Spinal cord (tissue), 9 donors: ENCODE measurements at regions not wholly inside any gene's neighbourhood (a gene's known extent, or its start where the extent isn't known, plus 50 kb on each side); places are given as distances from the start of the nearest gene placed in this dataset.

ENCODE experiments used
- DNase-seq, 6 donors: peaks; one replicate each; pipeline versions ENCODE4 v3.0.0 to v3.0.0-alpha.2; 2013 to 2015; ENCODE audit warnings: low spot score in 6 of 6, low read depth in 4 of 6
- H3K27ac ChIP-seq: one replicate; pipeline ENCODE4 v1.5.1; 2013; ENCODE audit warnings: low read depth, low read length, control low read depth
- H3K27me3 ChIP-seq: one replicate; pipeline ENCODE4 v1.6.1; 2013; ENCODE audit warnings: low read length; ENCODE audit not compliant: control insufficient read depth, insufficient read depth
- H3K36me3 ChIP-seq: one replicate; pipeline ENCODE4 v1.6.1; 2013; ENCODE audit warnings: low read length; ENCODE audit not compliant: control insufficient read depth, insufficient read depth
- H3K4me1 ChIP-seq: one replicate; pipeline ENCODE4 v1.6.1; 2013; ENCODE audit warnings: low read length; ENCODE audit not compliant: control insufficient read depth, insufficient read depth
- H3K4me3 ChIP-seq: one replicate; pipeline ENCODE4 v1.5.1; 2013; ENCODE audit warnings: low read depth, low read length, control low read depth
- H3K9me3 ChIP-seq: one replicate; pipeline ENCODE4 v1.6.1; 2013; ENCODE audit warnings: low read length; ENCODE audit not compliant: control insufficient read depth, insufficient read depth
- WGBS: methylation state at CpG from one replicate; pipeline ENCODE4 v1.1.5; 2013; ENCODE audit warnings: missing lambda C conversion rate; ENCODE audit not compliant: insufficient coverage; 5-methylcytosine and 5-hydroxymethylcytosine counted together
- donor health status: healthy.

GRCh38 chr13:31610270-31610998 is 128.9 kb upstream of the RXFP2 start:
- H3K27ac ChIP-seq, result no peak overlapping the region
- no peak for DNase-seq
- H3K9me3 ChIP-seq, result no peaks in the 10 kb centered on the region
- H3K4me1 ChIP-seq, result no peaks in the 10 kb centered on the region
- 68% methylated on average over 3 of the region's 7 CpGs for WGBS
- H3K36me3 ChIP-seq, result no peaks in the 10 kb centered on the region
- H3K4me3 ChIP-seq, result no peak overlapping the region
- H3K27me3 ChIP-seq, result no peaks in the 10 kb centered on the region

GRCh38 chr13:31611214-31611613 is 128.1 kb upstream of the RXFP2 start:
- no CpG with 5 or more reads among the region's 3 CpGs for WGBS
- H3K9me3 ChIP-seq, result no peaks in the 10 kb centered on the region

GRCh38 chr13:31614073-31614472 is 125.3 kb upstream of the RXFP2 start:
- H3K9me3 ChIP-seq, result no peaks in the 10 kb centered on the region
- H3K27me3 ChIP-seq, result no peaks in the 10 kb centered on the region
- no peaks in the 10 kb centered on the region for H3K36me3 ChIP-seq
- DNase-seq, result no peak
- WGBS, result 97% methylated on average over 3 of the region's 3 CpGs
- H3K4me3 ChIP-seq, result no peak overlapping the region
- H3K27ac ChIP-seq, result no peak overlapping the region
- H3K4me1 ChIP-seq, result no peaks in the 10 kb centered on the region

More at GRCh38 chr13:31611214-31611613, 128.1 kb upstream of the RXFP2 start:
- H3K4me3 ChIP-seq, result no peak overlapping the region
- no peak overlapping the region for H3K27ac ChIP-seq
- DNase-seq, result no peak
- no peaks in the 10 kb centered on the region for H3K4me1 ChIP-seq
- no peaks in the 10 kb centered on the region for H3K36me3 ChIP-seq
- no peaks in the 10 kb centered on the region for H3K27me3 ChIP-seq

- DNase-seq, result no peak
- WGBS, result no CpG with 5 or more reads among the region's 1 CpG
- Histone ChIP-seq H3K27ac (no peak overlapping the region), H3K36me3 (no peaks in the 10 kb centered on the region), H3K4me1 (no peaks in the 10 kb centered on the region), H3K27me3 (no peaks in the 10 kb centered on the region), H3K4me3 (no peak overlapping the region), H3K9me3 (no peaks in the 10 kb centered on the region)
These were observed 124.6 kb upstream of the RXFP2 start for GRCh38 chr13:31614704-31615103.

- H3K4me3 ChIP-seq, result no peak overlapping the region
- H3K36me3 ChIP-seq, result no peaks in the 10 kb centered on the region
- H3K27me3 ChIP-seq, result no peaks in the 10 kb centered on the region
- no peaks in the 10 kb centered on the region for H3K9me3 ChIP-seq
- no peak for DNase-seq
- WGBS, result no CpG with 5 or more reads among the region's 1 CpG
- H3K4me1 ChIP-seq, result no peaks in the 10 kb centered on the region
- no peak overlapping the region for H3K27ac ChIP-seq
These were observed 114.2 kb upstream of the RXFP2 start for GRCh38 chr13:31625115-31625514.

GRCh38 chr13:31627097-31627845 is 112.1 kb upstream of the RXFP2 start:
- H3K4me3 ChIP-seq, result no peak overlapping the region
- WGBS, result no CpG with 5 or more reads among the region's 3 CpGs
- no peak for DNase-seq

GRCh38 chr13:31629085-31629780 is 110.1 kb upstream of the RXFP2 start:
- H3K4me1 ChIP-seq, result no peaks in the 10 kb centered on the region
- no peaks in the 10 kb centered on the region for H3K9me3 ChIP-seq
- no peaks in the 10 kb centered on the region for H3K36me3 ChIP-seq
- no peak overlapping the region for H3K27ac ChIP-seq
- 53% methylated on average over 3 of the region's 3 CpGs for WGBS
- H3K4me3 ChIP-seq, result no peak overlapping the region
- no peak for DNase-seq
- H3K27me3 ChIP-seq, result no peaks in the 10 kb centered on the region

More at GRCh38 chr13:31627097-31627845, 112.1 kb upstream of the RXFP2 start:
- H3K9me3 ChIP-seq, result no peaks in the 10 kb centered on the region
- H3K4me1 ChIP-seq, result no peaks in the 10 kb centered on the region
- no peak overlapping the region for H3K27ac ChIP-seq
- H3K36me3 ChIP-seq, result no peaks in the 10 kb centered on the region
- no peaks in the 10 kb centered on the region for H3K27me3 ChIP-seq

- DNase-seq, result no peak
- Histone ChIP-seq H3K9me3 (no peaks in the 10 kb centered on the region), H3K4me3 (no peak overlapping the region), H3K4me1 (no peaks in the 10 kb centered on the region), H3K27ac (no peak overlapping the region), H3K36me3 (no peaks in the 10 kb centered on the region), H3K27me3 (no peaks in the 10 kb centered on the region)
- WGBS, result 29% methylated on average over 1 of the region's 3 CpGs
These were observed 108.3 kb upstream of the RXFP2 start for GRCh38 chr13:31631071-31631470.

- H3K27ac ChIP-seq, result no peak overlapping the region
- H3K27me3 ChIP-seq, result no peaks in the 10 kb centered on the region
- no peak overlapping the region for H3K4me3 ChIP-seq
- H3K9me3 ChIP-seq, result no peaks in the 10 kb centered on the region
- H3K36me3 ChIP-seq, result no peaks in the 10 kb centered on the region
- DNase-seq, result no peak
- no peaks in the 10 kb centered on the region for H3K4me1 ChIP-seq
These were observed 107.6 kb upstream of the RXFP2 start for GRCh38 chr13:31631746-31632145.
